AG04450 (cell line): ENCODE measurements at regions not wholly inside any gene's neighbourhood (a gene's known extent, or its start where the extent isn't known, plus 50 kb on each side); places are given as distances from the start of the nearest gene placed in this dataset.

Source experiments
- CTCF ChIA-PET: fragments of 300-600, 350-600 bp; formaldehyde crosslinking; extraction: SDS; loops from one replicate; lab custom pipeline; 2022; ENCODE audit warnings: antibody characterized with exemption, inconsistent platforms; lab: Charles Lee
- POLR2A ChIA-PET: fragments of 350-600 bp; formaldehyde crosslinking; extraction: SDS; loops from one replicate; lab custom pipeline; 2021; ENCODE audit warnings: antibody characterized with exemption, inconsistent platforms; lab: Yijun Ruan, JAX
- DNase-seq: peaks from one replicate; pipeline ENCODE4 v3.0.0-alpha.2; 2011; ENCODE audit warnings: low read depth, low spot score
- H3K27ac ChIP-seq: one replicate; pipeline ENCODE4 v1.5.1; 2012; ENCODE audit warnings: low read depth, low read length, control low read depth
- H3K27me3 ChIP-seq: one replicate; pipeline ENCODE4 v1.6.0; 2012; ENCODE audit warnings: low read length; ENCODE audit not compliant: control insufficient read depth, insufficient read depth
- H3K4me3 ChIP-seq: 2 replicates; pipeline ENCODE4 v1.5.1; 2011; ENCODE audit warnings: mild to moderate bottlenecking, low read depth, low read length, control low read depth
- H3K9me3 ChIP-seq: 2 replicates; pipeline ENCODE4 v1.5.1; 2012; ENCODE audit warnings: low read length; ENCODE audit not compliant: control insufficient read depth, insufficient read depth
- TF ChIP-seq, protein P1 (sequence below): IDR thresholded peaks from 2 replicates; pipeline ENCODE4 v1.5.1; 2011; ENCODE audit warnings: low read depth, low read length, control low read depth, inconsistent platforms

- H3K27ac ChIP-seq, result no peak overlapping the region
- DNase-seq, result no peak
- no peak overlapping the region for H3K4me3 ChIP-seq
- no peaks in the 10 kb centered on the region for H3K9me3 ChIP-seq
- no peaks in the 10 kb centered on the region for H3K27me3 ChIP-seq
- TF ChIP-seq, protein P1, sequence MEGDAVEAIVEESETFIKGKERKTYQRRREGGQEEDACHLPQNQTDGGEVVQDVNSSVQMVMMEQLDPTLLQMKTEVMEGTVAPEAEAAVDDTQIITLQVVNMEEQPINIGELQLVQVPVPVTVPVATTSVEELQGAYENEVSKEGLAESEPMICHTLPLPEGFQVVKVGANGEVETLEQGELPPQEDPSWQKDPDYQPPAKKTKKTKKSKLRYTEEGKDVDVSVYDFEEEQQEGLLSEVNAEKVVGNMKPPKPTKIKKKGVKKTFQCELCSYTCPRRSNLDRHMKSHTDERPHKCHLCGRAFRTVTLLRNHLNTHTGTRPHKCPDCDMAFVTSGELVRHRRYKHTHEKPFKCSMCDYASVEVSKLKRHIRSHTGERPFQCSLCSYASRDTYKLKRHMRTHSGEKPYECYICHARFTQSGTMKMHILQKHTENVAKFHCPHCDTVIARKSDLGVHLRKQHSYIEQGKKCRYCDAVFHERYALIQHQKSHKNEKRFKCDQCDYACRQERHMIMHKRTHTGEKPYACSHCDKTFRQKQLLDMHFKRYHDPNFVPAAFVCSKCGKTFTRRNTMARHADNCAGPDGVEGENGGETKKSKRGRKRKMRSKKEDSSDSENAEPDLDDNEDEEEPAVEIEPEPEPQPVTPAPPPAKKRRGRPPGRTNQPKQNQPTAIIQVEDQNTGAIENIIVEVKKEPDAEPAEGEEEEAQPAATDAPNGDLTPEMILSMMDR, result no peak
- CTCF ChIA-PET, result no interaction called here
- POLR2A ChIA-PET, result no interaction called here
Observed at GRCh38 chr3:80550174-80550573, 782.4 kb upstream of the ROBO1 start.

DNA sequence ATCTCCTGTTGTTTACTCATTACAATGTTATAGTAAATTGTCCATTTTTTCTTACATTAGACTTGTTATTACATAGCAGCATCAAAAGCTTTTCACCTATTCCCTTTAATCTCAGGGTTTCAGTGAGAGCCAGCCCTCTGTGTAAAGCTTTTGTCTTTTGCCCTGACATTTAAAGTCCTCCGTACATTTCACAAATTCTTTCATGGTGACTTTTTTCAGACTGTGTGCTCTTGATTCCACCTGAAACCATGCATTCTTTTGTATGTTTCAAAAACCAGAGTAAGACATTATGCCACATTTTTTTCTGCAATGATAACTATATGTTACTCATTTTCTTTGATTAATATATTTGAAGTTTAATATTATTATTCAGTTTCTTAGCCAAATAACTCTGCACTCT, 781.4 kb upstream of the ROBO1 start:
- no peaks in the 10 kb centered on the region for H3K9me3 ChIP-seq
- no peak overlapping the region for H3K27ac ChIP-seq
- no peak overlapping the region for H3K4me3 ChIP-seq
- POLR2A ChIA-PET, result no interaction called here
- CTCF ChIA-PET, result no interaction called here
- H3K27me3 ChIP-seq, result no peaks in the 10 kb centered on the region
- DNase-seq, result no peak
- TF ChIP-seq, protein P1, result no peak

DNA sequence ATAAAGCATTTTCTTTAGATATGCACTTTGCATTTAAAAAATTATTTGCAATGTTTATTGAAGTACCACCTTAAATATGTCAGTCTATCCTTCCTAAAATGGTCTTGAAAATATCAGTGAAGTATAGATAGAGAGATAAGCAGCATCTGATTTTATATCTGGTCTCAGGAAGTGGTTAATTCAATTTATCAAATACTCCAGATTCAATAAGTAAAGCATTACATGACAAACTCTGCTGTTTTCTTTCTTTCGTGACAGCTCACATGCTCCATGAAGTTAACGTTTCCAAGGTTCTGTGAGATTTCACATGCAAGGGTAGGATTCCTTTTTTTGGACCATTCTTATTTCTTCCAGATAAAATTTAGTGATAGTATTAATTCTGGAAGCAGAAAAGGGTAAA, 775.4 kb upstream of the ROBO1 start:
- no peak for DNase-seq
- no peaks in the 10 kb centered on the region for H3K9me3 ChIP-seq
- TF ChIP-seq, protein P1, result no peak
- no peak overlapping the region for H3K27ac ChIP-seq
- no peaks in the 10 kb centered on the region for H3K27me3 ChIP-seq
- no peak overlapping the region for H3K4me3 ChIP-seq
- POLR2A ChIA-PET, result no interaction called here
- CTCF ChIA-PET, result no interaction called here

GRCh38 chr3:80542456-80542855, 774.7 kb upstream of the ROBO1 start:
- TF ChIP-seq, protein P1, result no peak
- H3K27me3 ChIP-seq, result no peaks in the 10 kb centered on the region
- no peak for DNase-seq
- no peak overlapping the region for H3K4me3 ChIP-seq
- POLR2A ChIA-PET, result no interaction called here
- CTCF ChIA-PET, result no interaction called here
- no peak overlapping the region for H3K27ac ChIP-seq
- H3K9me3 ChIP-seq, result no peaks in the 10 kb centered on the region

DNA sequence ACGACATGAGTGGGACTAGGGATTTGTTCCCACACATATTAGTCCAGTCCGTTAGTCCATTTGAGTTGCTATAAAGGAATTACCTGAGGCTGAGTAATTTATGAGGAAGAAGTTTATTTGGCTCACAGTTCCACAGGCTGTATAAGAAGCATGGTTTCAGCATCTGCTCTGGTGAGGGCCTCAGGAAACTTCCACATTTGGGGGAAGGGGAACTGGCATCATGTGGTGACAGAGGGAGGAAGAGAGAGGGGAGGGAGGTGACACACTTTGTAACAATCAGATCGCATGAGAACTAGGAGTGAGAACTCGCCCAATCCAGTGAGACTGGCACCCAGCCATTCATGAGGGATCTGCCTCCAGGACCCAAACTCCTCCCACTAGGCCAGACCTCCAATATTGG, 769.9 kb upstream of the ROBO1 start:
- H3K4me3 ChIP-seq, result no peak overlapping the region
- no peak overlapping the region for H3K27ac ChIP-seq
- H3K27me3 ChIP-seq, result no peaks in the 10 kb centered on the region
- CTCF ChIA-PET, result interaction anchor here (0.7 kb wide), 1 partner anchor 1456 kb away, joined by 3 read pairs; no protein-coding TSS in a partner anchor
- TF ChIP-seq, protein P1, result no peak
- no peak for DNase-seq
- POLR2A ChIA-PET, result no interaction called here
- no peaks in the 10 kb centered on the region for H3K9me3 ChIP-seq
